ENCODE measurements at regions not wholly inside any gene's neighbourhood (a gene's known extent, or its start where the extent isn't known, plus 50 kb on each side); places are given as distances from the start of the nearest gene placed in this dataset.

DNA sequence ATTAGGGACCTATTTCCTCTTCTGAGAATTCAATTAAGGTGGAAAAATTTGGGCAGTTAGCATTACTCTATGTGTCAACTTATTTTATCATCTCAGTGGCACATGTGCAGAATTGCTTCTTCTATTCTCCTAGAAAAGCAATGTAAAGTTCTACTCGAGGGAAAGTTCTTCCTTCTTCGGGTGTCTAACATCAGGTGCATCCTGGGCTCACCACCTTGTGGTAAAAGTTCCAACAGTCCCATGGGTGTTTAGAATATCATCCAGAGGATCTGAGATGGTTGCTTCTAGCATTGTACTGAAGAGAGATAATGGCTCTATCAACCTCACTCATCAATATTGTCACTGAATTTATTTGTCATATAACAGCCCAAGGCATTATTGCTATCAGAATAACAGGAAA, 969.7 kb downstream of the PDHA2 start:
- H3K27ac Mint-ChIP-seq: no peak overlapping the region
- TF ChIP-seq, protein P1, sequence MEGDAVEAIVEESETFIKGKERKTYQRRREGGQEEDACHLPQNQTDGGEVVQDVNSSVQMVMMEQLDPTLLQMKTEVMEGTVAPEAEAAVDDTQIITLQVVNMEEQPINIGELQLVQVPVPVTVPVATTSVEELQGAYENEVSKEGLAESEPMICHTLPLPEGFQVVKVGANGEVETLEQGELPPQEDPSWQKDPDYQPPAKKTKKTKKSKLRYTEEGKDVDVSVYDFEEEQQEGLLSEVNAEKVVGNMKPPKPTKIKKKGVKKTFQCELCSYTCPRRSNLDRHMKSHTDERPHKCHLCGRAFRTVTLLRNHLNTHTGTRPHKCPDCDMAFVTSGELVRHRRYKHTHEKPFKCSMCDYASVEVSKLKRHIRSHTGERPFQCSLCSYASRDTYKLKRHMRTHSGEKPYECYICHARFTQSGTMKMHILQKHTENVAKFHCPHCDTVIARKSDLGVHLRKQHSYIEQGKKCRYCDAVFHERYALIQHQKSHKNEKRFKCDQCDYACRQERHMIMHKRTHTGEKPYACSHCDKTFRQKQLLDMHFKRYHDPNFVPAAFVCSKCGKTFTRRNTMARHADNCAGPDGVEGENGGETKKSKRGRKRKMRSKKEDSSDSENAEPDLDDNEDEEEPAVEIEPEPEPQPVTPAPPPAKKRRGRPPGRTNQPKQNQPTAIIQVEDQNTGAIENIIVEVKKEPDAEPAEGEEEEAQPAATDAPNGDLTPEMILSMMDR (IDR thresholded peaks at IDR 0.05; ENCODE audit: unreplicated experiment in 3 of 3): no peak
- no peak overlapping the region for H3K4me3 Mint-ChIP-seq
- H3K4me1 Mint-ChIP-seq: no peaks in the 10 kb centered on the region
- H3K9me3 Mint-ChIP-seq: peaks cover 3% of the 10 kb centered on the region
- no peaks in the 10 kb centered on the region for H3K36me3 Mint-ChIP-seq (ENCODE audit: low read depth)
- H3K27me3 Mint-ChIP-seq (ENCODE audit: low read depth): no peaks in the 10 kb centered on the region

DNA sequence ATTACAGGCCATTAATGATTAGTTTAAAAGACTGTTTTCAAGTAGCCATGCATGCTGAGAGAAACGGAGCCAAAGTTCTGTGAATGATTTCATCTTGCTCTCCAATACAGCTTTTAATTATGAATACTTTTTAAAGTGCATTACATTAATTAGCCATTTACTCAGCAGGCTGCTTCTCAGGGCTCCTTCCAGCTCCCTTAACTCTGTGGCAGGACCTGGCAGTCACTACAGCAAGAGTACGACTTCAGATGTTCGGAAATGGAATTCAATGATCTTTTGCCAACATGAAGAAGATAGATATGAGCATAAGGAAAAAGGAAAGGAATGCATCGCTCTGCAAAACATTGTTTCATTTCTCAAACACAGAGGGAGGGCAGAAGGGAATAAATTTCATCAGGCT, 987.2 kb downstream of the PDHA2 start:
- no peaks in the 10 kb centered on the region for H3K9me3 Mint-ChIP-seq
- H3K27me3 Mint-ChIP-seq (ENCODE audit: low read depth): peaks cover 4% of the 10 kb centered on the region
- H3K36me3 Mint-ChIP-seq (ENCODE audit: low read depth): no peaks in the 10 kb centered on the region
- peak overlapping the region in 1 of 3 experiments; percentile 17 for H3K4me3 Mint-ChIP-seq
- H3K4me1 Mint-ChIP-seq: peaks cover 11% of the 10 kb centered on the region
- peak overlapping the region in 2 of 3 experiments; percentile 72 to 78 for H3K27ac Mint-ChIP-seq
- TF ChIP-seq, protein P1 (IDR thresholded peaks at IDR 0.05; ENCODE audit: unreplicated experiment in 3 of 3): no peak

DNA sequence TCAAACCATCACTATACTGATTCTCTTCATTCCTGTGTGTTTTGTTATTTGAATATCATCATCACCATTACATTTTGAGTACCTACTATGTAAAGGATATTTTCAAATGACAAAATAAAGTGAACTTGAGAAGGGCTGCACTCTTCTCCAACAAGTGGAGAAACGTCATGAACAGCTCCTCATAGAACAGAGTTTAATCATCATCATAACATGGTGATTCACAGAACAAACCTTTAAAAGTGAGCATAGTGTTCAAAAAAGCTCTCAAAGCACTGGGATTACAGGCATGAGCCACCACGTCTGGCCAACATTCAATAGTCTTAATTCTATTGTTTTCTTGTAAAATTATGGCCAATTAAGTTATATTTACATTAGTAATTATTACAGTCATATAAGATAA, 993.9 kb downstream of the PDHA2 start:
- Mint-ChIP-seq H3K36me3 (ENCODE audit: low read depth) (no peaks in the 10 kb centered on the region), H3K27ac (no peak overlapping the region), H3K4me3 (no peak overlapping the region), H3K4me1 (no peaks in the 10 kb centered on the region), H3K9me3 (no peaks in the 10 kb centered on the region), H3K27me3 (ENCODE audit: low read depth) (no peaks in the 10 kb centered on the region)
- TF ChIP-seq, protein P1 (IDR thresholded peaks at IDR 0.05; ENCODE audit: unreplicated experiment in 3 of 3): no peak

DNA sequence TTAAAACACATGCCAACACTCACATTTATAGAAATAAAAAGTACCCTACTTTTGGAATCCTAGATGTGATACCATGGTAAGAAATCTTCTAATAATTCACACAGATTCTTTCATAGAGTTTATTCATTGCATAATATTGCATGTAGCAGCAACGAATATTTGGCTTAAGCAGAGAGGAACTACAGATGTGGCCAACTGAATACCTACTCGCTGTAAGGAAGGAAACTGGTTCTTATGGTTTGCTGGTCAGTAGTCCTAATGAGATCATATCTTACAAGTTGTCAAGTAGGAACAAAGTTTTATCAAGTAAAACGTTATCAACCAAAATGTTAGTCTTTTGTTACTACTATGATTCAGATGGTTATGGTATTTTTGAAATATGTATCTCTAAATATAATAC, 996.1 kb downstream of the PDHA2 start:
- Mint-ChIP-seq H3K4me1 (no peaks in the 10 kb centered on the region), H3K4me3 (no peak overlapping the region), H3K9me3 (no peaks in the 10 kb centered on the region), H3K27ac (no peak overlapping the region), H3K36me3 (ENCODE audit: low read depth) (no peaks in the 10 kb centered on the region), H3K27me3 (ENCODE audit: low read depth) (no peaks in the 10 kb centered on the region)
- TF ChIP-seq, protein P1 (IDR thresholded peaks at IDR 0.05; ENCODE audit: unreplicated experiment in 3 of 3): no peak

DNA sequence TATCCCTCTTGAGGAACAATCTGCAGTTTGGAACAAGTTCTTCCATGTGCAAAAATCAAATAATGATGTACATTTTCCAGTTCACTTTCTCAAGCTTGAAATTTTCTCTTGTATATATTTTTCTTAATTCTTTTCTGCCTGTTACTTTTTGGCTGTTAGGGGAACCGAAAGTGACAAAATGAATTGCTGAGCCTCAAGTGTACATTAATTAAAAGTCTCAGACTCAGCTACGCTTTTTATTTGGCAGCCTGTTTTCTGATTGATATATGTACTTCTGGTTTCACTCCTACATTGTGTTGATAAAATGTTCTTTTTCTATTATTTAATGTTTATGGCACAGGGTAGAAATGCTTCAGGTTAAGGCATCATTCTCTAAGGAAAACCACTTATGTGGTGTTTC, 999.5 kb downstream of the PDHA2 start:
- no peaks in the 10 kb centered on the region for H3K36me3 Mint-ChIP-seq (ENCODE audit: low read depth)
- no peak overlapping the region for H3K4me3 Mint-ChIP-seq
- no peaks in the 10 kb centered on the region for H3K9me3 Mint-ChIP-seq
- no peak overlapping the region for H3K27ac Mint-ChIP-seq
- TF ChIP-seq, protein P1 (IDR thresholded peaks at IDR 0.05; ENCODE audit: unreplicated experiment in 3 of 3): no peak
- no peaks in the 10 kb centered on the region for H3K4me1 Mint-ChIP-seq
- H3K27me3 Mint-ChIP-seq (ENCODE audit: low read depth): no peaks in the 10 kb centered on the region

DNA sequence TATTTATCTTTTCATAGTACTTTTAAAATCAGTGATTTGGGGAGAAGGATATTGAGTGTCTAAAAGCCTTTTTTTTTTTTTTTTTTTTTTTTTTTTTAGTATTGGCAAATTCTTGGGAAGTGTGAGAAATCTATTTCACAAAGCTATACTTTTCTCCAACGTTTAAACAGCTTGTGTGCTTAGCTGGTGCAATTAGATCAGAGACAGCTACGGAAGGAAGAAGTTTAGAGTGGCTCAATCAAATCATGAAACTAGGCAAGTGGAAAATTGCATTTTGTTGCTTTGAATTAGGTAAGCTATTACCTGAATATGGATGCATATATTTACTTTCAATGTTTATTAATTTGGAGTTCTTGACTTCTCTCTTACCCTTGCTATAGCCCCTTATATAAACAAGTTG, 1001.9 kb downstream of the PDHA2 start:
- no peak overlapping the region for H3K27ac Mint-ChIP-seq
- no peaks in the 10 kb centered on the region for H3K27me3 Mint-ChIP-seq (ENCODE audit: low read depth)
- no peaks in the 10 kb centered on the region for H3K4me1 Mint-ChIP-seq
- TF ChIP-seq, protein P1 (IDR thresholded peaks at IDR 0.05; ENCODE audit: unreplicated experiment in 3 of 3): no peak
- no peak overlapping the region for H3K4me3 Mint-ChIP-seq
- no peaks in the 10 kb centered on the region for H3K9me3 Mint-ChIP-seq
- no peaks in the 10 kb centered on the region for H3K36me3 Mint-ChIP-seq (ENCODE audit: low read depth)
